ENCODE measurements at regions not wholly inside any gene's neighbourhood (a gene's known extent, or its start where the extent isn't known, plus 50 kb on each side); places are given as distances from the start of the nearest gene placed in this dataset.
"Not testable (repeated sequence)": the region's sequence is repeated elsewhere in the genome, so short reads cannot be mapped to it uniquely, and the experiment has no call there.

DNA sequence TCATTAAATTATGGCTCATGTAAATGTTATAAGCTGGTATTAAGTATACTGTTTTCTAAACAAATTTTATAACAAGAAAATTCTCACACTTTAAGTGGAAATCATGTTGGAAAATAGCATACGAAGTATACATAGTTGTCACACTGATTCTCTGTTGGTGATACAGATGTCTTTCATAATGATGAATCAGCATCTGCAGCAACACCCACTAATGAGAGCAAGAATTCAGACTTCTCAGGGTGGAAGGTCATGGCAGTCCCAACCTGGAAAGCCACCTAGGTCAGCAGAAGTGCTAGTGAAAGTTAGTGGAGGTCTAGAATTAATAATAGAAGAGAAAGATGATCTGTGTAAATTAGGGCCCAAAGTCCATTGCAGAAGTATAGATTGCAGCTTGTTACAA is 719.7 kb upstream of the MIR17HG start:
- Mint-ChIP-seq H3K36me3 (ENCODE audit: low read depth) (no peaks in the 10 kb centered on the region), H3K27ac (no peak overlapping the region), H3K4me1 (ENCODE audit: low read depth) (no peaks in the 10 kb centered on the region), H3K4me3 (no peak overlapping the region), H3K27me3 (ENCODE audit: low read depth) (no peaks in the 10 kb centered on the region), H3K9me3 (no peaks in the 10 kb centered on the region)
- intact Hi-C loops (cut with micrococcal nuclease), result no loop called here
- DNase-seq, result no peak
- CTCF ChIA-PET, result no interaction called here

- Mint-ChIP-seq H3K27me3 (ENCODE audit: low read depth) (no peaks in the 10 kb centered on the region), H3K36me3 (ENCODE audit: low read depth) (no peaks in the 10 kb centered on the region), H3K27ac (no peak overlapping the region), H3K4me1 (ENCODE audit: low read depth) (no peaks in the 10 kb centered on the region), H3K9me3 (peaks cover 1% of the 10 kb centered on the region), H3K4me3 (no peak overlapping the region)
- intact Hi-C loops (cut with micrococcal nuclease), result no loop called here
- DNase-seq, result no peak
- CTCF ChIA-PET, result no interaction called here
These were observed 719.0 kb upstream of the MIR17HG start for GRCh38 chr13:90628471-90628870.

GRCh38 chr13:90630716-90631115 is 716.8 kb upstream of the MIR17HG start:
- intact Hi-C loops (cut with micrococcal nuclease), result no loop called here
- CTCF ChIA-PET, result no interaction called here

GRCh38 chr13:90632184-90632583 is 715.3 kb upstream of the MIR17HG start:
- CTCF ChIA-PET, result no interaction called here
- H3K4me3 Mint-ChIP-seq, result no peak overlapping the region
- no peaks in the 10 kb centered on the region for H3K4me1 Mint-ChIP-seq (ENCODE audit: low read depth)
- no peaks in the 10 kb centered on the region for H3K27me3 Mint-ChIP-seq (ENCODE audit: low read depth)
- no peaks in the 10 kb centered on the region for H3K36me3 Mint-ChIP-seq (ENCODE audit: low read depth)
- intact Hi-C loops (cut with micrococcal nuclease), result no loop called here
- H3K9me3 Mint-ChIP-seq, result peaks cover 3% of the 10 kb centered on the region
- H3K27ac Mint-ChIP-seq, result no peak overlapping the region
- DNase-seq, result no peak

More at GRCh38 chr13:90630716-90631115, 716.8 kb upstream of the MIR17HG start:
- no peaks in the 10 kb centered on the region for H3K27me3 Mint-ChIP-seq (ENCODE audit: low read depth)
- no peaks in the 10 kb centered on the region for H3K36me3 Mint-ChIP-seq (ENCODE audit: low read depth)
- no peak for DNase-seq
- peaks cover 3% of the 10 kb centered on the region for H3K9me3 Mint-ChIP-seq
- H3K27ac Mint-ChIP-seq, result no peak overlapping the region
- H3K4me1 Mint-ChIP-seq (ENCODE audit: low read depth), result no peaks in the 10 kb centered on the region
- H3K4me3 Mint-ChIP-seq, result no peak overlapping the region

DNA sequence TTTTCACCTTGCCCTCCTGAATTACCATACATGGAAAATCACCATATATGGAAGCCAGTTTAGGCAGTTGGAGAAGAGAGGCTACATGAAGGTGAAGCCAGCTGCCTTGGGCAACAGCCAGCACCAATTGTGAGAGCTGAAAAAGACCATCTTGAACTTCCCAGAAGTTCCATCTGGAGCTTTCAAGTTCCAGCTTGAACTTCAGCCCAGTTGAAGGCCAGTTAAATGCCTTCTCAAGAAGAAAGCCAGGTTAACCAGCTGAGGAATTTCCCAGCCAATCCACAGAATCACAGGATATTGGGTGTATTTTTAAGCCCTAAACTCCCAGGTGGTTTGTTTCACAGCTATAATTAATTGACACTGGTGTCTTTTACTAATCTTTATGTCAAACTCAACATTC is 713.6 kb upstream of the MIR17HG start:
- Mint-ChIP-seq H3K4me3 (no peak overlapping the region), H3K27ac (no peak overlapping the region), H3K4me1 (ENCODE audit: low read depth) (no peaks in the 10 kb centered on the region), H3K9me3 (peaks cover 3% of the 10 kb centered on the region), H3K36me3 (ENCODE audit: low read depth) (no peaks in the 10 kb centered on the region), H3K27me3 (ENCODE audit: low read depth) (no peaks in the 10 kb centered on the region)
- intact Hi-C loops (cut with micrococcal nuclease), result no loop called here
- no peak for DNase-seq
- CTCF ChIA-PET, result interaction anchor here (0.7 kb wide), 1 partner anchor 1144 kb away, joined by 4 read pairs; no protein-coding TSS in a partner anchor

DNA sequence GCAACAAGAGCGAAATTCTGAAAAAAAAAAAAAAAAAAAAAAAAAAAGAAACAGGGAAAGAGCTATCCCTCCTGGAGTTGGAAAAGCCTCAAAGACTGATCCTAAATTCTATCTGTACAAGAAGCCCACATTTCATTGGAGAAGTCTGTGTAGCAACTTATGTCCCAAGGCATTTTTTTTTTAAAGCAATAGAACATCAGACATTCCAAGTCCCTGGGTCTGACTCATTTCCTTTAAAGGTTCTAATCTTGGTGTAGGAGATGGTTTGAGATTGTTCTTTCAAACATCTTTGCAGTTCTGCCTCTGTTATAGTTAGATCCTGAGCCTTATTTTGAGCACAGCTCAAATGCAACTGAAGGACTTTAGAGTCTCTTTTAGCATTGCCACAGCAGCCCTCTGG is 706.5 kb upstream of the MIR17HG start:
- no peaks in the 10 kb centered on the region for H3K36me3 Mint-ChIP-seq (ENCODE audit: low read depth)
- DNase-seq, result no peak
- no peak overlapping the region for H3K27ac Mint-ChIP-seq
- intact Hi-C loops (cut with micrococcal nuclease), result no loop called here
- no peak overlapping the region for H3K4me3 Mint-ChIP-seq
- CTCF ChIA-PET, result no interaction called here
- H3K4me1 Mint-ChIP-seq (ENCODE audit: low read depth), result no peaks in the 10 kb centered on the region
- H3K9me3 Mint-ChIP-seq, result peaks cover 13% of the 10 kb centered on the region
- H3K27me3 Mint-ChIP-seq (ENCODE audit: low read depth), result no peaks in the 10 kb centered on the region

GRCh38 chr13:90641884-90642283 is 705.6 kb upstream of the MIR17HG start:
- no peaks in the 10 kb centered on the region for H3K27me3 Mint-ChIP-seq (ENCODE audit: low read depth)
- DNase-seq, result no peak
- H3K4me1 Mint-ChIP-seq (ENCODE audit: low read depth), result no peaks in the 10 kb centered on the region
- CTCF ChIA-PET, result no interaction called here
- peaks cover 13% of the 10 kb centered on the region for H3K9me3 Mint-ChIP-seq
- H3K36me3 Mint-ChIP-seq (ENCODE audit: low read depth), result no peaks in the 10 kb centered on the region
- H3K4me3 Mint-ChIP-seq, result no peak overlapping the region
- H3K27ac Mint-ChIP-seq, result no peak overlapping the region
- intact Hi-C loops (cut with micrococcal nuclease), result no loop called here

GRCh38 chr13:90645582-90645981 is 701.9 kb upstream of the MIR17HG start:
- Mint-ChIP-seq H3K9me3 (peaks cover 11% of the 10 kb centered on the region), H3K36me3 (ENCODE audit: low read depth) (no peaks in the 10 kb centered on the region), H3K4me1 (ENCODE audit: low read depth) (no peaks in the 10 kb centered on the region), H3K27ac (no peak overlapping the region), H3K4me3 (no peak overlapping the region), H3K27me3 (ENCODE audit: low read depth) (no peaks in the 10 kb centered on the region)
- intact Hi-C loops (cut with micrococcal nuclease), result no loop called here
- CTCF ChIA-PET, result no interaction called here
- DNase-seq, result no peak

DNA sequence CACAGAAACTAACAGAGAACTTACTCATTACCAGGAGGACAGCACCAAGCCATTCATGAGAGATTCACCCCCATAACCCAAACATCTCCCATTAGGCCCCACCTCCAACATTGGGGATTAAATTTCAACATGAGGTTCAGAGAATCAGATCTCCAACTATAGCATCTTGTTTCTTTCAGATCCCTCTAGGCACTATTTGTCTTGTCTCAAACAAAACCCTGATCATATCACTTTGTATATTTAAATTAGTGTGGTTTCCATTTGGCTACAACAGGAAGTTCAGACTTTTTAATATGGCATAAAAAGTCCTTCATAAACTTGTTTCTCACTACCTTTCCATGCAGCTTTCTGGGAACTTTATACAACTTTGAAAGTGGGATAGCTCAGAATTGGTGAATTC is 699.0 kb upstream of the MIR17HG start:
- DNase-seq, result no peak
- H3K27me3 Mint-ChIP-seq (ENCODE audit: low read depth), result no peaks in the 10 kb centered on the region
- intact Hi-C loops (cut with micrococcal nuclease), result no loop called here
- H3K36me3 Mint-ChIP-seq (ENCODE audit: low read depth), result no peaks in the 10 kb centered on the region
- CTCF ChIA-PET, result no interaction called here
- H3K4me1 Mint-ChIP-seq (ENCODE audit: low read depth), result no peaks in the 10 kb centered on the region
- peaks cover 26% of the 10 kb centered on the region for H3K9me3 Mint-ChIP-seq
- no peak overlapping the region for H3K27ac Mint-ChIP-seq
- no peak overlapping the region for H3K4me3 Mint-ChIP-seq

- Mint-ChIP-seq H3K4me3 (no peak overlapping the region), H3K36me3 (ENCODE audit: low read depth) (no peaks in the 10 kb centered on the region), H3K27ac (no peak overlapping the region), H3K4me1 (ENCODE audit: low read depth) (no peaks in the 10 kb centered on the region), H3K9me3 (peaks cover 16% of the 10 kb centered on the region), H3K27me3 (ENCODE audit: low read depth) (no peaks in the 10 kb centered on the region)
- intact Hi-C loops (cut with micrococcal nuclease), result no loop called here
- CTCF ChIA-PET, result no interaction called here
- no peak for DNase-seq
These were observed 695.5 kb upstream of the MIR17HG start for GRCh38 chr13:90652036-90652435.

- H3K4me3 Mint-ChIP-seq, result no peak overlapping the region
- H3K27ac Mint-ChIP-seq, result no peak overlapping the region
These were observed 692.5 kb upstream of the MIR17HG start for GRCh38 chr13:90654970-90655369.

GRCh38 chr13:90664200-90664599 is 683.3 kb upstream of the MIR17HG start:
- H3K4me1 Mint-ChIP-seq (ENCODE audit: low read depth); intact Hi-C loops (cut with micrococcal nuclease); DNase-seq; H3K9me3 Mint-ChIP-seq; H3K4me3 Mint-ChIP-seq; H3K36me3 Mint-ChIP-seq (ENCODE audit: low read depth); H3K27me3 Mint-ChIP-seq (ENCODE audit: low read depth); H3K27ac Mint-ChIP-seq; CTCF ChIA-PET: not testable (repeated sequence)

More at GRCh38 chr13:90654970-90655369, 692.5 kb upstream of the MIR17HG start:
- Mint-ChIP-seq H3K4me1 (ENCODE audit: low read depth) (no peaks in the 10 kb centered on the region), H3K9me3 (peaks cover 19% of the 10 kb centered on the region), H3K27me3 (ENCODE audit: low read depth) (no peaks in the 10 kb centered on the region), H3K36me3 (ENCODE audit: low read depth) (no peaks in the 10 kb centered on the region)
- DNase-seq, result no peak
- CTCF ChIA-PET, result no interaction called here
- intact Hi-C loops (cut with micrococcal nuclease), result no loop called here

DNA sequence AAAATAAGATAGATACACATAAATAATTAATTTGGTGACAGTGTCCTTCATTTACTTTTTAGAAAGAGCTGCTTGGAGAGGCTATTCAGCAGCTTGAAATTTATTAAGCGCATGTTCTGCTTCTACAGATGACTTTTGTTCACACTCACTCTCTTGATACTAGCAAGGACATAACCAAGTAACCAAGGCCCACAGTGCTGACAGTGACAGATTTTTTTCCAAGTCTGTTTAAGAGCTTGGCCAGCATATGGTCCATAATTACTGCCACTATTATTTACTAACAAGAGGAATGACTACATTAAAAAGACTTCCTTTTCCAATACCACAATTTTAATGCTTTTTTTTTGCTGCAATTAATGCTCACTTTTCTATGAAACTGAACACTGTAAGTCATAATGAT is 673.7 kb upstream of the MIR17HG start:
- H3K36me3 Mint-ChIP-seq (ENCODE audit: low read depth), result no peaks in the 10 kb centered on the region
- H3K27ac Mint-ChIP-seq, result no peak overlapping the region
- no peaks in the 10 kb centered on the region for H3K27me3 Mint-ChIP-seq (ENCODE audit: low read depth)
- H3K9me3 Mint-ChIP-seq, result peaks cover 2% of the 10 kb centered on the region
- CTCF ChIA-PET, result no interaction called here
- no peak for DNase-seq
- intact Hi-C loops (cut with micrococcal nuclease), result no loop called here
- no peak overlapping the region for H3K4me3 Mint-ChIP-seq
- no peaks in the 10 kb centered on the region for H3K4me1 Mint-ChIP-seq (ENCODE audit: low read depth)

GRCh38 chr13:90675129-90675528 is 672.4 kb upstream of the MIR17HG start:
- Mint-ChIP-seq H3K9me3 (peaks cover 2% of the 10 kb centered on the region), H3K4me1 (ENCODE audit: low read depth) (no peaks in the 10 kb centered on the region), H3K36me3 (ENCODE audit: low read depth) (no peaks in the 10 kb centered on the region), H3K4me3 (no peak overlapping the region), H3K27me3 (ENCODE audit: low read depth) (no peaks in the 10 kb centered on the region), H3K27ac (no peak overlapping the region)
- CTCF ChIA-PET, result no interaction called here
- intact Hi-C loops (cut with micrococcal nuclease), result no loop called here
- no peak for DNase-seq

All from activated naive CD4-positive, alpha-beta T cell treated with anti-CD3 and anti-CD28 coated beads for 36 hours (primary cell).